HepG2 (cell line): ENCODE measurements at regions not wholly inside any gene's neighbourhood (a gene's known extent, or its start where the extent isn't known, plus 50 kb on each side); places are given as distances from the start of the nearest gene placed in this dataset.

Experiments used
- ATAC-seq: fragments of 200-7000 bp; cut with Tn5 transposase; 3 replicates; pipeline ENCODE4 v1.9.1; 2020; ENCODE audit warnings: mild to moderate bottlenecking, moderate library complexity
- BruUV-seq: library from RNA; stranded (reverse); fragments of 400-500 nt; replicated peaks from 2 replicates; lab custom pipeline; 2021; lab: Mats Ljungman, UMichigan
- CTCF ChIA-PET: fragments of 300-600 bp; formaldehyde crosslinking; extraction: SDS; loops from one replicate; lab custom pipeline; 2021; ENCODE audit warnings: low total read pairs, inconsistent platforms, low intra/inter-chr PET ratio; lab: Yijun Ruan, JAX
- POLR2A ChIA-PET: fragments of 350-600 bp; sonication (Branson Sonifier 250); formaldehyde crosslinking; loops from one replicate; lab custom pipeline; 2020; ENCODE audit warnings: antibody characterized with exemption, inconsistent platforms; lab: Yijun Ruan, JAX
- DNase-seq: peaks from one replicate; pipeline ENCODE4 v3.0.0-alpha.2; 2015; ENCODE audit warnings: low spot score
- FAIRE-seq: peaks from 3 replicates; lab custom pipeline; 2011; peaks lifted over from hg19 to GRCh38; lab: Jason Lieb, UNC
- H2AFZ ChIP-seq: one replicate; pipeline ENCODE4 v1.6.1; 2011; ENCODE audit warnings: low read length, inconsistent platforms
- H3K27ac ChIP-seq: fragments of 300-600 bp; 3 replicates; pipeline ENCODE4 v1.8.0; 2011; ENCODE audit warnings: mixed run types, mild to moderate bottlenecking, mixed read lengths, low read length, inconsistent platforms; ENCODE audit not compliant: insufficient read depth; ENCODE audit errors: extremely low read length
- H3K27me3 ChIP-seq, 2 experiments: fragments of 200-600 bp in 1 of 2; 2 replicates in 1 of 2; 3 replicates in 1 of 2; pipeline versions ENCODE4 v1.6.0 to v1.8.0; 2011; ENCODE audit warnings: low read length in 2 of 2, mild to moderate bottlenecking in 2 of 2, moderate library complexity in 2 of 2, inconsistent platforms in 1 of 2; ENCODE audit not compliant: insufficient read depth in 2 of 2, control insufficient read depth in 1 of 2
- H3K36me3 ChIP-seq, 2 experiments: fragments of 200-600 bp in 1 of 2; replicated peaks in 1 of 2; 2 replicates in 1 of 2; 3 replicates in 1 of 2; pipeline versions ENCODE4 v1.5.1 to v1.8.0; 2011; ENCODE audit warnings: low read length in 2 of 2, inconsistent platforms in 1 of 2; ENCODE audit not compliant: insufficient read depth in 2 of 2, control insufficient read depth in 1 of 2
- H3K4me1 ChIP-seq: 2 replicates; pipeline ENCODE4 v1.5.1; 2012; ENCODE audit warnings: low read length, inconsistent platforms; ENCODE audit not compliant: insufficient read depth
- H3K4me2 ChIP-seq: 2 replicates; pipeline ENCODE4 v1.6.0; 2011; ENCODE audit warnings: low read depth, low read length, inconsistent platforms
- H3K4me3 ChIP-seq, 3 experiments: fragments of 200-600 bp in 1 of 3; sonication (generic), shearing (Covaris generic) in 1 of 3; replicated peaks in 1 of 3; 2 replicates each; pipeline ENCODE4 v1.5.1; 2011 to 2016; ENCODE audit warnings: low read length in 3 of 3, inconsistent platforms in 2 of 3, low read depth in 2 of 3, mild to moderate bottlenecking in 2 of 3, control low read depth in 1 of 3, mixed read lengths in 1 of 3; ENCODE audit not compliant: insufficient read depth in 1 of 3
- H3K79me2 ChIP-seq: one replicate; pipeline ENCODE4 v1.6.1; 2011; ENCODE audit warnings: low read length, inconsistent platforms; ENCODE audit not compliant: insufficient read depth
- H3K9ac ChIP-seq: 2 replicates; pipeline ENCODE4 v1.6.0; 2011; ENCODE audit warnings: mild to moderate bottlenecking, low read depth, low read length, inconsistent platforms; ENCODE audit not compliant: insufficient read depth
- H3K9me3 ChIP-seq: 2 replicates; pipeline ENCODE4 v1.5.1; 2012; ENCODE audit warnings: mild to moderate bottlenecking, low read length
- H4K20me1 ChIP-seq: 2 replicates; pipeline ENCODE4 v1.6.0; 2011; ENCODE audit warnings: inconsistent platforms, mild to moderate bottlenecking, low read length, moderate library complexity; ENCODE audit not compliant: insufficient read depth
- BORCS8-MEF2B ChIP-seq: sonication (generic); formaldehyde crosslinking; IDR thresholded peaks from 2 replicates; pipeline ENCODE4 v1.8.0; 2022; ENCODE audit warnings: mild to moderate bottlenecking, missing genetic modification reagents
- HOMEZ ChIP-seq: IDR thresholded peaks from 2 replicates; pipeline ENCODE4 v1.6.1; 2016; ENCODE audit warnings: low read depth
- MEF2D ChIP-seq: sonication (generic); formaldehyde crosslinking; IDR thresholded peaks from 2 replicates; pipeline ENCODE4 v1.5.1; 2020; ENCODE audit warnings: mild to moderate bottlenecking, missing genetic modification reagents
- TCF7L2 ChIP-seq: IDR thresholded peaks from 2 replicates; pipeline ENCODE4 v1.6.1; 2011; ENCODE audit warnings: mild to moderate bottlenecking, low read depth, low read length, moderate library complexity
- THAP7 ChIP-seq: sonication (generic); formaldehyde crosslinking; IDR thresholded peaks from 2 replicates; pipeline ENCODE4 v1.8.1; 2023; ENCODE audit warnings: mild to moderate bottlenecking, missing genetic modification reagents
- ZNF432 ChIP-seq: sonication (generic); formaldehyde crosslinking; IDR thresholded peaks from 2 replicates; pipeline ENCODE4 v1.5.0; 2020; ENCODE audit warnings: missing genetic modification reagents, mild to moderate bottlenecking, borderline replicate concordance
- ZNF740 ChIP-seq: sonication (generic); formaldehyde crosslinking; IDR thresholded peaks from 2 replicates; pipeline ENCODE4 v1.4.0; 2020; ENCODE audit warnings: missing genetic modification reagents
- WGBS: methylation state at CpG from one replicate; pipeline ENCODE4 v1.1.6; 2017; ENCODE audit warnings: low lambda C conversion rate; 5-methylcytosine and 5-hydroxymethylcytosine counted together
- in situ Hi-C: cut with HindIII; loops from 2 replicates; pipeline ENCODE4 v1.10.0; 2017; ENCODE audit warnings: low pct_unique_long_range_greater_than_20kb; ENCODE audit not compliant: extremely low pct_ligation_motif_present
- intact Hi-C: fragments of 100-400 bp; cut with micrococcal nuclease; formaldehyde crosslinking; loops from one replicate; pipeline ENCODE4 v1.10.0; 2022; ENCODE audit not compliant: unreplicated experiment

GRCh38 chr4:32435308-32435707, 1715.1 kb downstream of the PCDH7 start:
- POLR2A ChIA-PET: no interaction called here
- 0% methylated on average over 2 of the region's 2 CpGs for WGBS
- Histone ChIP-seq H3K9ac (no peak overlapping the region), H2AFZ (no peak overlapping the region), H3K27me3 (no peaks in the 10 kb centered on the region), H4K20me1 (no peaks in the 10 kb centered on the region), H3K4me1 (no peaks in the 10 kb centered on the region), H3K4me3 (no peak overlapping the region), H3K79me2 (no peaks in the 10 kb centered on the region), H3K27ac (no peak overlapping the region), H3K4me2 (no peak overlapping the region), H3K9me3 (no peaks in the 10 kb centered on the region), H3K36me3 (no peaks in the 10 kb centered on the region)
- intact Hi-C loops: no loop called here
- CTCF ChIA-PET: no interaction called here
- BruUV-seq: no TSS peak
- FAIRE-seq: no peak
- in situ Hi-C loops: no loop called here
- no peak for ATAC-seq
- no peak for DNase-seq
- no peak for TF ChIP-seq ZNF740
- TF ChIP-seq TCF7L2: no peak
- TF ChIP-seq THAP7 (CRISPR knock-in tag): no peak
- no peak for TF ChIP-seq ZNF432 (CRISPR knock-in tag)
- no peak for TF ChIP-seq HOMEZ (CRISPR knock-in tag)
- no peak for TF ChIP-seq BORCS8-MEF2B (CRISPR knock-in tag)
- no peak for TF ChIP-seq MEF2D (CRISPR knock-in tag)
- TF ChIP-seq, all 625 proteins: peak for 0
